ENCODE measurements at regions not wholly inside any gene's neighbourhood (a gene's known extent, or its start where the extent isn't known, plus 50 kb on each side); places are given as distances from the start of the nearest gene placed in this dataset.
"Not testable (repeated sequence)": the region's sequence is repeated elsewhere in the genome, so short reads cannot be mapped to it uniquely, and the experiment has no call there.

DNA sequence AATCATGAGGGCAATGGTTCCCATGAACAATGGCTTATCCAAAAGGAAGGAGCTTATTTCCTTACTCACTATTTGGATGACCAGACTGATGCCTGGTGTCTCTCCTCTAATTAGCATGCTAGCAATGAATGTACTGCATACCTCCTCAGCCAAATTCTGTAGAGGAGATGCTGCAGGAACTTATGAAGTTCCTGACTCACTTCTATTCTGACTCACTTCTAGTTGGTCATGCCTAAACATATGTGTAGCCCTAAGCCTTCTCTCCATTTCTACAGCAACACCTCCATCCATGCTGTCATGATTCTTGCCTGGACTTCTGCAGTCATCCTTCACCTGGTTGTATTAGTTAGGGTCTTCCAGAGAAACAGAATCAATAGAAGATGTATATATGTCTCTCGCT is 59.9 kb upstream of the MRPS9 start:
- DNase-seq, result no peak

DNA sequence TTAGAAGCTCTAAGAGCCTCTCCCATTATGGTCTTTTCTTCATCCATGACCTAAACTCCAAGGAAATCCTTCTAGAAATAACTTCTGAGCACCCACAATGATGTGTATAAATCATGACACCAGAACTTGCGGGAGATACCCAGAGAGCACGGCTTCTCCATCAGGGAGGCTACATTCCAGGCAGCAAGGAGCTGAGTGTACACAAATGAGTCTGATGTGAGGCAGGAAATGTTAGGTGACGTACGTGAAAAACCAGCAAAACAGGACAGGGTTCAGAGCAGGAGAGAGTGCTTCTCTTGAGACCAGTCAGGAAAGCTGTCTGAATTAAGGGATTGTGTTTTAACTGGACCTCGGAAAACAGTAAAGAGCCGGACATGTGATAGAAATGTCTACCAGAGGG is 58.1 kb upstream of the MRPS9 start:
- DNase-seq, result not testable (repeated sequence)

DNA sequence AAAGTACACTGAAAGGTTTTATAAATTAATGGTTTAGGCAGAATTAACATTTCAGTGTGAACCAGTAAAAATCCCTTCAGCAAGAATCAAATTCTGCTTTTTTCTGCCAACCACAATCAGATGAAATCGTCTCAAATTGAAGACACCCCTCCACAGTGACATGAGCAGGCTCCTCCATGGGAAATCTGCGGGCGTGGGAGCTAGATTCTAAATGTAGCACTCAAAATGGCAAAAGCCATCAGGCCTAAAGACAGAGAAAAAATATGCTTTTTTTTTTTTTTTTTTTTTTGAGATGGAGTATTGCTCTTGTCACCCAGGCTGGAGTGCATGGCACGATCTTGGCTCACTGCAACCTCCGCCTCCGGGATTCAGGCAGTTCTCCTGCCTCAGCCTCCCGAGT is 55.8 kb upstream of the MRPS9 start:
- DNase-seq, result no peak

All from OCI-M1 (cell line).